Upper lobe of left lung (tissue), 6 donors: ENCODE measurements at regions not wholly inside any gene's neighbourhood (a gene's known extent, or its start where the extent isn't known, plus 50 kb on each side); places are given as distances from the start of the nearest gene placed in this dataset.

Source experiments
- ATAC-seq, 2 donors: fragments of 200-7000 bp; cut with Tn5 transposase; one replicate each; pipeline ENCODE4 v1.9.1; 2022; ENCODE audit warnings: mild to moderate bottlenecking in 2 of 2, moderate library complexity in 2 of 2; ENCODE audit not compliant: low FRiP score in 2 of 2
- DNase-seq, 2 donors: peaks; one replicate each; pipeline ENCODE4 v3.0.0-alpha.2; 2019 to 2020
- H3K27ac ChIP-seq, 4 donors: fragments of 200-600 bp; sonication (generic); one replicate each; pipeline ENCODE4 v1.5.1; 2016 to 2019
- H3K27me3 ChIP-seq, 4 donors: fragments of 200-600 bp; sonication (generic); one replicate each; pipeline ENCODE4 v1.5.1; 2017 to 2019
- H3K36me3 ChIP-seq, 4 donors: fragments of 200-600 bp; sonication (generic); one replicate each; pipeline ENCODE4 v1.5.1; 2016 to 2019
- H3K4me1 ChIP-seq, 4 donors: fragments of 200-600 bp; sonication (generic); one replicate each; pipeline ENCODE4 v1.5.1; 2018 to 2019
- H3K4me3 ChIP-seq, 4 donors: fragments of 200-600 bp; sonication (generic); one replicate each; pipeline ENCODE4 v1.5.1; 2017 to 2019; ENCODE audit warnings: mild to moderate bottlenecking in 2 of 4, moderate library complexity in 1 of 4
- H3K9me3 ChIP-seq, 4 donors: fragments of 200-600 bp; sonication (generic); one replicate each; pipeline ENCODE4 v1.5.1; 2018 to 2019
- CTCF ChIP-seq, 6 experiments: fragments of 450-650 bp in 4 of 6; fragments of 200-600 bp in 2 of 6; sonication (generic) in 2 of 6; IDR thresholded peaks; one replicate each; pipeline ENCODE4 v1.5.1; 2016 to 2019; ENCODE audit warnings: antibody characterized with exemption in 6 of 6
- EP300 ChIP-seq, 4 donors: sonication (generic); formaldehyde crosslinking; IDR thresholded peaks; one replicate each; pipeline ENCODE4 v1.5.1; 2017; ENCODE audit warnings: antibody characterized with exemption in 4 of 4, control low read depth in 2 of 4
- POLR2A ChIP-seq, 4 donors: fragments of 450-650 bp; IDR thresholded peaks; one replicate each; pipeline ENCODE4 v1.5.1; 2016 to 2017; ENCODE audit warnings: antibody characterized with exemption in 4 of 4, mild to moderate bottlenecking in 2 of 4
- POLR2AphosphoS5 ChIP-seq, 2 donors: sonication (generic); formaldehyde crosslinking; IDR thresholded peaks; one replicate each; pipeline ENCODE4 v1.5.1; 2017; ENCODE audit warnings: antibody characterized with exemption in 2 of 2
- WGBS, 2 donors: methylation state at CpG; one replicate each; pipeline ENCODE4 v1.1.5; 2017 to 2018; 5-methylcytosine and 5-hydroxymethylcytosine counted together
- donor health status: DM: no; HTN: no; CAD: no; lungs with moderate emphysema.
- donor health status: DM: no; HTN: yes; CAD: no; lungs with severe emphysema.

GRCh38 chr16:66295213-66295612, 71.3 kb upstream of the CDH5 start:
- Histone ChIP-seq H3K36me3 (no peaks in the 10 kb centered on the region), H3K27me3 (no peaks in the 10 kb centered on the region), H3K4me3 (no peak overlapping the region), H3K4me1 (no peaks in the 10 kb centered on the region), H3K27ac (no peak overlapping the region), H3K9me3 (no peaks in the 10 kb centered on the region)
- TF ChIP-seq EP300 (IDR thresholded peaks at IDR 0.05) = no peak
- TF ChIP-seq CTCF (IDR thresholded peaks at IDR 0.05) = no peak
- no peak for TF ChIP-seq POLR2AphosphoS5 (IDR thresholded peaks at IDR 0.05)
- no peak for TF ChIP-seq POLR2A (IDR thresholded peaks at IDR 0.05)
- DNase-seq (no peak), ATAC-seq (no peak)
- 91 to 92% methylated on average over 6 of the region's 6 CpGs for WGBS, 2 donors

GRCh38 chr16:66294507-66294906, 72.0 kb upstream of the CDH5 start:
- Histone ChIP-seq H3K4me1 (no peaks in the 10 kb centered on the region), H3K4me3 (no peak overlapping the region), H3K9me3 (no peaks in the 10 kb centered on the region), H3K36me3 (no peaks in the 10 kb centered on the region), H3K27me3 (no peaks in the 10 kb centered on the region), H3K27ac (no peak overlapping the region)
- DNase-seq (no peak), ATAC-seq (no peak)
- TF ChIP-seq POLR2AphosphoS5 (IDR thresholded peaks at IDR 0.05) = no peak
- no peak for TF ChIP-seq EP300 (IDR thresholded peaks at IDR 0.05)
- no peak for TF ChIP-seq POLR2A (IDR thresholded peaks at IDR 0.05)
- no peak for TF ChIP-seq CTCF (IDR thresholded peaks at IDR 0.05)
- 97 to 98% methylated on average over 4 of the region's 4 CpGs for WGBS, 2 donors

- Histone ChIP-seq H3K36me3 (no peaks in the 10 kb centered on the region), H3K9me3 (no peaks in the 10 kb centered on the region), H3K27ac (no peak overlapping the region), H3K4me1 (no peaks in the 10 kb centered on the region), H3K4me3 (no peak overlapping the region), H3K27me3 (no peaks in the 10 kb centered on the region)
- DNase-seq (peak in 1 of 2 donors; percentile 7), ATAC-seq (no peak)
- TF ChIP-seq POLR2AphosphoS5 (IDR thresholded peaks at IDR 0.05) (no peak), POLR2A (IDR thresholded peaks at IDR 0.05) (no peak), EP300 (IDR thresholded peaks at IDR 0.05) (no peak)
- 87 to 88% methylated on average over 7 of the region's 7 CpGs for WGBS, 2 donors
Measured at GRCh38 chr16:66293932-66294331, 72.6 kb upstream of the CDH5 start.

- 59 to 66% methylated on average over 5 of the region's 5 CpGs for WGBS, 2 donors
- Histone ChIP-seq H3K27me3 (no peaks in the 10 kb centered on the region), H3K27ac (no peak overlapping the region), H3K4me3 (no peak overlapping the region), H3K4me1 (no peaks in the 10 kb centered on the region), H3K36me3 (no peaks in the 10 kb centered on the region), H3K9me3 (no peaks in the 10 kb centered on the region)
- no peak for ATAC-seq
- peak in 1 of 2 donors; percentile 7 for DNase-seq
- TF ChIP-seq POLR2A (IDR thresholded peaks at IDR 0.05) (no peak), POLR2AphosphoS5 (IDR thresholded peaks at IDR 0.05) (no peak), CTCF (IDR thresholded peaks at IDR 0.05) (no peak), EP300 (IDR thresholded peaks at IDR 0.05) (no peak)
Measured at GRCh38 chr16:66293207-66293735, 73.2 kb upstream of the CDH5 start.

- peak in 1 of 2 donors; percentile 16 for DNase-seq
- Histone ChIP-seq H3K27ac (no peak overlapping the region), H3K9me3 (no peaks in the 10 kb centered on the region), H3K27me3 (no peaks in the 10 kb centered on the region), H3K4me3 (no peak overlapping the region), H3K36me3 (no peaks in the 10 kb centered on the region), H3K4me1 (no peaks in the 10 kb centered on the region)
- WGBS, 2 donors = 90% methylated on average over 15 of the region's 15 CpGs
- no peak for ATAC-seq
- no peak for TF ChIP-seq CTCF (IDR thresholded peaks at IDR 0.05)
- TF ChIP-seq POLR2AphosphoS5 (IDR thresholded peaks at IDR 0.05) = no peak
- no peak for TF ChIP-seq POLR2A (IDR thresholded peaks at IDR 0.05)
- TF ChIP-seq EP300 (IDR thresholded peaks at IDR 0.05) = no peak
Measured at GRCh38 chr16:66292241-66292935, 74.1 kb upstream of the CDH5 start.
